ENCODE measurements at regions not wholly inside any gene's neighbourhood (a gene's known extent, or its start where the extent isn't known, plus 50 kb on each side); places are given as distances from the start of the nearest gene placed in this dataset.

DNA sequence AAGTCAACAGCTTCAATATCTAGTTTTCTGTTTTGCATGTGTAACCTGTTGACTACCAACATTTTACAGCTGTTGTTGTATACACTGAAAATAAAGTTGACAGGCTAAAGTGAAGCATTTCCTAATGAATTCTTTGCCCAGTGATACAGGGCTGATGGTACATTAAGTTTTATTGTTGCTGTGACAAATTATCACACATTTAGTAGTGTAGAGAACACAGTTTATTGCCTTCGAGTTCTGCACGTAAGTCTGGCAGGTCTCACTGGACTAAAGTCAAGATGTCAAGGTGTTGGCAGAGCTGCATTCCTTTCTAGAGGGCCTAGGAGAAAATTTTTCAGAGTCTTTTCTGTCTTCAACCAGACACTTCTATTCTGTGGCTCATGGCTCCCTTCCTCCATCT is 184.2 kb downstream of the SLITRK6 start:
- Histone ChIP-seq H4K20me1 (replicated peaks; ENCODE audit: insufficient read depth) (no peaks in the 10 kb centered on the region), H3K36me3 (ENCODE audit: insufficient read depth) (no peaks in the 10 kb centered on the region), H3K9me2 (ENCODE audit: insufficient read depth) (no peaks in the 10 kb centered on the region), H3F3A (replicated peaks; ENCODE audit: low read depth) (no peaks in the 10 kb centered on the region), H3K27ac (ENCODE audit: low read depth) (no peak overlapping the region), H3K4me2 (no peak overlapping the region), H3K4me3 (no peak overlapping the region), H3K27me3 (ENCODE audit: insufficient read depth) (no peaks in the 10 kb centered on the region), H3K4me1 (ENCODE audit: insufficient read depth) (no peaks in the 10 kb centered on the region), H2AFZ (no peak overlapping the region), H3K79me2 (replicated peaks; ENCODE audit: insufficient read depth) (no peaks in the 10 kb centered on the region)
- no peak overlapping the region for H3K4me3 Mint-ChIP-seq
- H3K27ac Mint-ChIP-seq = no peak overlapping the region
- peaks cover 4% of the 10 kb centered on the region; the same call in 2 of the 3 replicates for H3K9me3 Mint-ChIP-seq
- H3K4me1 Mint-ChIP-seq = peaks cover 5% of the 10 kb centered on the region; the same call in 2 of the 3 replicates
- H3K36me3 Mint-ChIP-seq (ENCODE audit: low read depth) = peaks cover 3% of the 10 kb centered on the region; the same call in 1 of the 3 replicates
- TF ChIP-seq, protein P1, sequence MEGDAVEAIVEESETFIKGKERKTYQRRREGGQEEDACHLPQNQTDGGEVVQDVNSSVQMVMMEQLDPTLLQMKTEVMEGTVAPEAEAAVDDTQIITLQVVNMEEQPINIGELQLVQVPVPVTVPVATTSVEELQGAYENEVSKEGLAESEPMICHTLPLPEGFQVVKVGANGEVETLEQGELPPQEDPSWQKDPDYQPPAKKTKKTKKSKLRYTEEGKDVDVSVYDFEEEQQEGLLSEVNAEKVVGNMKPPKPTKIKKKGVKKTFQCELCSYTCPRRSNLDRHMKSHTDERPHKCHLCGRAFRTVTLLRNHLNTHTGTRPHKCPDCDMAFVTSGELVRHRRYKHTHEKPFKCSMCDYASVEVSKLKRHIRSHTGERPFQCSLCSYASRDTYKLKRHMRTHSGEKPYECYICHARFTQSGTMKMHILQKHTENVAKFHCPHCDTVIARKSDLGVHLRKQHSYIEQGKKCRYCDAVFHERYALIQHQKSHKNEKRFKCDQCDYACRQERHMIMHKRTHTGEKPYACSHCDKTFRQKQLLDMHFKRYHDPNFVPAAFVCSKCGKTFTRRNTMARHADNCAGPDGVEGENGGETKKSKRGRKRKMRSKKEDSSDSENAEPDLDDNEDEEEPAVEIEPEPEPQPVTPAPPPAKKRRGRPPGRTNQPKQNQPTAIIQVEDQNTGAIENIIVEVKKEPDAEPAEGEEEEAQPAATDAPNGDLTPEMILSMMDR (conservative IDR thresholded peaks at IDR 0.05; ENCODE audit: low read depth in 2 of 2) = no peak
- TF ChIP-seq POLR2AphosphoS5 (IDR thresholded peaks at IDR 0.05; ENCODE audit: low read depth) (no peak), NANOG (IDR thresholded peaks at IDR 0.05; ENCODE audit: borderline replicate concordance) (no peak), STAT1 (IDR thresholded peaks at IDR 0.05; ENCODE audit: unreplicated experiment) (no peak), CREB1 (CRISPR knock-in tag; IDR thresholded peaks at IDR 0.05; ENCODE audit: low read depth) (no peak), ZNF114 (CRISPR knock-in tag; IDR thresholded peaks at IDR 0.05) (no peak), EZH2phosphoT487 (IDR thresholded peaks at IDR 0.05; ENCODE audit: unreplicated experiment) (no peak), JUNB (IDR thresholded peaks at IDR 0.05; ENCODE audit: unreplicated experiment) (no peak), ZNF331 (CRISPR knock-in tag; IDR thresholded peaks at IDR 0.05; ENCODE audit: low read depth) (no peak)
- TF ChIP-seq, protein P2, sequence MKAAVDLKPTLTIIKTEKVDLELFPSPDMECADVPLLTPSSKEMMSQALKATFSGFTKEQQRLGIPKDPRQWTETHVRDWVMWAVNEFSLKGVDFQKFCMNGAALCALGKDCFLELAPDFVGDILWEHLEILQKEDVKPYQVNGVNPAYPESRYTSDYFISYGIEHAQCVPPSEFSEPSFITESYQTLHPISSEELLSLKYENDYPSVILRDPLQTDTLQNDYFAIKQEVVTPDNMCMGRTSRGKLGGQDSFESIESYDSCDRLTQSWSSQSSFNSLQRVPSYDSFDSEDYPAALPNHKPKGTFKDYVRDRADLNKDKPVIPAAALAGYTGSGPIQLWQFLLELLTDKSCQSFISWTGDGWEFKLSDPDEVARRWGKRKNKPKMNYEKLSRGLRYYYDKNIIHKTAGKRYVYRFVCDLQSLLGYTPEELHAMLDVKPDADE (IDR thresholded peaks at IDR 0.05) = no peak
- TF ChIP-seq, protein P3, sequence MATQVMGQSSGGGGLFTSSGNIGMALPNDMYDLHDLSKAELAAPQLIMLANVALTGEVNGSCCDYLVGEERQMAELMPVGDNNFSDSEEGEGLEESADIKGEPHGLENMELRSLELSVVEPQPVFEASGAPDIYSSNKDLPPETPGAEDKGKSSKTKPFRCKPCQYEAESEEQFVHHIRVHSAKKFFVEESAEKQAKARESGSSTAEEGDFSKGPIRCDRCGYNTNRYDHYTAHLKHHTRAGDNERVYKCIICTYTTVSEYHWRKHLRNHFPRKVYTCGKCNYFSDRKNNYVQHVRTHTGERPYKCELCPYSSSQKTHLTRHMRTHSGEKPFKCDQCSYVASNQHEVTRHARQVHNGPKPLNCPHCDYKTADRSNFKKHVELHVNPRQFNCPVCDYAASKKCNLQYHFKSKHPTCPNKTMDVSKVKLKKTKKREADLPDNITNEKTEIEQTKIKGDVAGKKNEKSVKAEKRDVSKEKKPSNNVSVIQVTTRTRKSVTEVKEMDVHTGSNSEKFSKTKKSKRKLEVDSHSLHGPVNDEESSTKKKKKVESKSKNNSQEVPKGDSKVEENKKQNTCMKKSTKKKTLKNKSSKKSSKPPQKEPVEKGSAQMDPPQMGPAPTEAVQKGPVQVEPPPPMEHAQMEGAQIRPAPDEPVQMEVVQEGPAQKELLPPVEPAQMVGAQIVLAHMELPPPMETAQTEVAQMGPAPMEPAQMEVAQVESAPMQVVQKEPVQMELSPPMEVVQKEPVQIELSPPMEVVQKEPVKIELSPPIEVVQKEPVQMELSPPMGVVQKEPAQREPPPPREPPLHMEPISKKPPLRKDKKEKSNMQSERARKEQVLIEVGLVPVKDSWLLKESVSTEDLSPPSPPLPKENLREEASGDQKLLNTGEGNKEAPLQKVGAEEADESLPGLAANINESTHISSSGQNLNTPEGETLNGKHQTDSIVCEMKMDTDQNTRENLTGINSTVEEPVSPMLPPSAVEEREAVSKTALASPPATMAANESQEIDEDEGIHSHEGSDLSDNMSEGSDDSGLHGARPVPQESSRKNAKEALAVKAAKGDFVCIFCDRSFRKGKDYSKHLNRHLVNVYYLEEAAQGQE (IDR thresholded peaks at IDR 0.05; ENCODE audit: unreplicated experiment) = no peak
- TF ChIP-seq, protein P4, sequence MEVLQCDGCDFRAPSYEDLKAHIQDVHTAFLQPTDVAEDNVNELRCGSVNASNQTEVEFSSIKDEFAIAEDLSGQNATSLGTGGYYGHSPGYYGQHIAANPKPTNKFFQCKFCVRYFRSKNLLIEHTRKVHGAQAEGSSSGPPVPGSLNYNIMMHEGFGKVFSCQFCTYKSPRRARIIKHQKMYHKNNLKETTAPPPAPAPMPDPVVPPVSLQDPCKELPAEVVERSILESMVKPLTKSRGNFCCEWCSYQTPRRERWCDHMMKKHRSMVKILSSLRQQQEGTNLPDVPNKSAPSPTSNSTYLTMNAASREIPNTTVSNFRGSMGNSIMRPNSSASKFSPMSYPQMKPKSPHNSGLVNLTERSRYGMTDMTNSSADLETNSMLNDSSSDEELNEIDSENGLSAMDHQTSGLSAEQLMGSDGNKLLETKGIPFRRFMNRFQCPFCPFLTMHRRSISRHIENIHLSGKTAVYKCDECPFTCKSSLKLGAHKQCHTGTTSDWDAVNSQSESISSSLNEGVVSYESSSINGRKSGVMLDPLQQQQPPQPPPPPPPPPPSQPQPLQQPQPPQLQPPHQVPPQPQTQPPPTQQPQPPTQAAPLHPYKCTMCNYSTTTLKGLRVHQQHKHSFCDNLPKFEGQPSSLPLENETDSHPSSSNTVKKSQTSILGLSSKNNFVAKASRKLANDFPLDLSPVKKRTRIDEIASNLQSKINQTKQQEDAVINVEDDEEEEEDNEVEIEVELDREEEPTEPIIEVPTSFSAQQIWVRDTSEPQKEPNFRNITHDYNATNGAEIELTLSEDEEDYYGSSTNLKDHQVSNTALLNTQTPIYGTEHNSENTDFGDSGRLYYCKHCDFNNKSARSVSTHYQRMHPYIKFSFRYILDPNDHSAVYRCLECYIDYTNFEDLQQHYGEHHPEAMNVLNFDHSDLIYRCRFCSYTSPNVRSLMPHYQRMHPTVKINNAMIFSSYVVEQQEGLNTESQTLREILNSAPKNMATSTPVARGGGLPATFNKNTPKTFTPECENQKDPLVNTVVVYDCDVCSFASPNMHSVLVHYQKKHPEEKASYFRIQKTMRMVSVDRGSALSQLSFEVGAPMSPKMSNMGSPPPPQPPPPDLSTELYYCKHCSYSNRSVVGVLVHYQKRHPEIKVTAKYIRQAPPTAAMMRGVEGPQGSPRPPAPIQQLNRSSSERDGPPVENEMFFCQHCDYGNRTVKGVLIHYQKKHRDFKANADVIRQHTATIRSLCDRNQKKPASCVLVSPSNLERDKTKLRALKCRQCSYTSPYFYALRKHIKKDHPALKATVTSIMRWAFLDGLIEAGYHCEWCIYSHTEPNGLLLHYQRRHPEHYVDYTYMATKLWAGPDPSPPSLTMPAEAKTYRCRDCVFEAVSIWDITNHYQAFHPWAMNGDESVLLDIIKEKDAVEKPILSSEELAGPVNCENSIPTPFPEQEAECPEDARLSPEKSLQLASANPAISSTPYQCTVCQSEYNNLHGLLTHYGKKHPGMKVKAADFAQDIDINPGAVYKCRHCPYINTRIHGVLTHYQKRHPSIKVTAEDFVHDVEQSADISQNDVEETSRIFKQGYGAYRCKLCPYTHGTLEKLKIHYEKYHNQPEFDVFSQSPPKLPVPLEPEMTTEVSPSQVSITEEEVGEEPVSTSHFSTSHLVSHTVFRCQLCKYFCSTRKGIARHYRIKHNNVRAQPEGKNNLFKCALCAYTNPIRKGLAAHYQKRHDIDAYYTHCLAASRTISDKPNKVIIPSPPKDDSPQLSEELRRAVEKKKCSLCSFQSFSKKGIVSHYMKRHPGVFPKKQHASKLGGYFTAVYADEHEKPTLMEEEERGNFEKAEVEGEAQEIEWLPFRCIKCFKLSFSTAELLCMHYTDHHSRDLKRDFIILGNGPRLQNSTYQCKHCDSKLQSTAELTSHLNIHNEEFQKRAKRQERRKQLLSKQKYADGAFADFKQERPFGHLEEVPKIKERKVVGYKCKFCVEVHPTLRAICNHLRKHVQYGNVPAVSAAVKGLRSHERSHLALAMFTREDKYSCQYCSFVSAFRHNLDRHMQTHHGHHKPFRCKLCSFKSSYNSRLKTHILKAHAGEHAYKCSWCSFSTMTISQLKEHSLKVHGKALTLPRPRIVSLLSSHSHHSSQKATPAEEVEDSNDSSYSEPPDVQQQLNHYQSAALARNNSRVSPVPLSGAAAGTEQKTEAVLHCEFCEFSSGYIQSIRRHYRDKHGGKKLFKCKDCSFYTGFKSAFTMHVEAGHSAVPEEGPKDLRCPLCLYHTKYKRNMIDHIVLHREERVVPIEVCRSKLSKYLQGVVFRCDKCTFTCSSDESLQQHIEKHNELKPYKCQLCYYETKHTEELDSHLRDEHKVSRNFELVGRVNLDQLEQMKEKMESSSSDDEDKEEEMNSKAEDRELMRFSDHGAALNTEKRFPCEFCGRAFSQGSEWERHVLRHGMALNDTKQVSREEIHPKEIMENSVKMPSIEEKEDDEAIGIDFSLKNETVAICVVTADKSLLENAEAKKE (CRISPR knock-in tag; IDR thresholded peaks at IDR 0.05) = no peak
- DNase-seq (ENCODE audit: low spot score) (no peak), ATAC-seq (no peak)
- H3K27me3 Mint-ChIP-seq (ENCODE audit: insufficient read depth, low read depth, poor library complexity) = no peaks in the 10 kb centered on the region
